GM12878 (cell line): ENCODE measurements at regions not wholly inside any gene's neighbourhood (a gene's known extent, or its start where the extent isn't known, plus 50 kb on each side); places are given as distances from the start of the nearest gene placed in this dataset.

Source experiments
- ATAC-seq: fragments of 200-7000 bp; cut with Tn5 transposase; 3 replicates; pipeline ENCODE4 v1.9.1; 2020; ENCODE audit warnings: mild to moderate bottlenecking, moderate library complexity
- BruUV-seq: library from RNA; stranded (reverse); fragments of 400-500 nt; replicated peaks from 2 replicates; lab custom pipeline; 2021; lab: Mats Ljungman, UMichigan
- CTCF ChIA-PET: fragments of 300-600 bp; sonication (Branson Sonifier 250); formaldehyde crosslinking; extraction: SDS; loops from one replicate; lab custom pipeline; 2021; ENCODE audit warnings: inconsistent platforms; lab: Yijun Ruan, JAX
- POLR2A ChIA-PET: fragments of 350-600 bp; formaldehyde crosslinking; extraction: SDS; loops from one replicate; lab custom pipeline; 2021; ENCODE audit warnings: inconsistent platforms; lab: Charles Lee
- RAD21 ChIA-PET: fragments of 300-600 bp; sonication (Branson Sonifier 250); formaldehyde crosslinking; loops from one replicate; lab custom pipeline; 2023; ENCODE audit warnings: antibody characterized with exemption; ENCODE audit not compliant: unreplicated experiment; lab: Charles Lee
- SMC1A ChIA-PET: fragments of 300-600 bp; sonication (Branson Sonifier 250); formaldehyde crosslinking; loops from one replicate; lab custom pipeline; 2023; ENCODE audit not compliant: unreplicated experiment, uncharacterized antibody; lab: Charles Lee
- DNase-seq: peaks from one replicate; pipeline ENCODE4 v3.0.0-alpha.2; 2011; ENCODE audit warnings: low read depth, low spot score
- FAIRE-seq: peaks from 3 replicates; lab custom pipeline; 2011; peaks lifted over from hg19 to GRCh38; lab: Jason Lieb, UNC
- H2AFZ ChIP-seq: 2 replicates; pipeline ENCODE4 v1.6.0; 2011; ENCODE audit warnings: low read depth, low read length, control low read depth; ENCODE audit not compliant: control insufficient read depth
- H3K27ac ChIP-seq: 2 replicates; pipeline ENCODE4 v1.5.1; 2011; ENCODE audit warnings: control low read depth; ENCODE audit not compliant: control insufficient read depth, insufficient read depth
- H3K27me3 ChIP-seq, 2 experiments: replicated peaks in 1 of 2; 2 replicates each; pipeline versions ENCODE4 v1.6.0 to v1.6.1; 2011; ENCODE audit warnings: low read length in 1 of 2; ENCODE audit not compliant: control insufficient read depth in 2 of 2, insufficient read depth in 2 of 2
- H3K36me3 ChIP-seq, 2 experiments: 2 replicates each; pipeline ENCODE4 v1.5.1; 2011; ENCODE audit warnings: low read length in 1 of 2; ENCODE audit not compliant: control insufficient read depth in 2 of 2, insufficient read depth in 2 of 2
- H3K4me1 ChIP-seq: 2 replicates; pipeline ENCODE4 v1.6.1; 2011; ENCODE audit warnings: mild to moderate bottlenecking, low read length, moderate library complexity, mixed read lengths; ENCODE audit not compliant: control insufficient read depth, insufficient read depth
- H3K4me2 ChIP-seq: 2 replicates; pipeline ENCODE4 v1.6.0; 2011; ENCODE audit warnings: control low read depth; ENCODE audit not compliant: control insufficient read depth, insufficient read depth
- H3K4me3 ChIP-seq: fragments of 200-600 bp; sonication (generic); 2 replicates; pipeline ENCODE4 v1.5.1; 2016
- H3K79me2 ChIP-seq: 2 replicates; pipeline ENCODE4 v1.6.0; 2011; ENCODE audit warnings: low read length; ENCODE audit not compliant: control insufficient read depth, insufficient read depth
- H3K9ac ChIP-seq: 2 replicates; pipeline ENCODE4 v1.8.0; 2011; ENCODE audit warnings: low read length, control low read depth, mixed read lengths; ENCODE audit not compliant: control insufficient read depth, insufficient read depth
- H3K9me3 ChIP-seq: replicated peaks from 3 replicates; pipeline ENCODE4 v1.5.1; 2011; ENCODE audit warnings: mild to moderate bottlenecking, low read length; ENCODE audit not compliant: control insufficient read depth, insufficient read depth
- H4K20me1 ChIP-seq: 2 replicates; pipeline ENCODE4 v1.6.0; 2011; ENCODE audit not compliant: control insufficient read depth, insufficient read depth
- CEBPB ChIP-seq, 2 experiments: fragments of 150-350 bp in 1 of 2; IDR thresholded peaks; 2 replicates each; pipeline ENCODE4 v1.6.1; 2012 to 2014; ENCODE audit warnings: low read depth in 2 of 2, low read length in 2 of 2, borderline replicate concordance in 1 of 2, inconsistent platforms in 1 of 2
- MAX ChIP-seq: IDR thresholded peaks from 2 replicates; pipeline ENCODE4 v1.6.1; 2012; ENCODE audit warnings: low read depth, low read length, improper control_type of control experiment
- RCOR1 ChIP-seq: conservative IDR thresholded peaks from 2 replicates; pipeline ENCODE4 v1.6.1; 2012; ENCODE audit warnings: low read depth, low read length, improper control_type of control experiment
- SMC3 ChIP-seq: IDR thresholded peaks from 2 replicates; pipeline ENCODE4 v1.6.1; 2011; ENCODE audit warnings: low read length, improper control_type of control experiment, borderline replicate concordance
- STAT1 ChIP-seq: fragments of 450-650 bp; conservative IDR thresholded peaks from 2 replicates; pipeline ENCODE4 v1.6.1; 2014; ENCODE audit warnings: antibody characterized with exemption, mild to moderate bottlenecking
- ZNF24 ChIP-seq: fragments of 450-650 bp; IDR thresholded peaks from 2 replicates; pipeline ENCODE4 v1.6.1; 2017; ENCODE audit warnings: antibody characterized with exemption, mild to moderate bottlenecking
- WGBS: methylation state at CpG from one replicate; pipeline ENCODE4 v1.1.6; 2016; ENCODE audit warnings: low lambda C conversion rate; ENCODE audit not compliant: insufficient replicate concordance, insufficient coverage; ENCODE audit errors: missing lambda C conversion rate; 5-methylcytosine and 5-hydroxymethylcytosine counted together
- in situ Hi-C: fragments of 300-500 bp; cut with MboI; formaldehyde crosslinking; loops from 9 replicates; pipeline ENCODE4 v1.14.3; 2018; ENCODE audit warnings: mixed read lengths
- intact Hi-C: fragments of 100-400 bp; cut with micrococcal nuclease; formaldehyde crosslinking; loops from one replicate; pipeline ENCODE4 v1.14.2; 2022; ENCODE audit not compliant: unreplicated experiment

GRCh38 chrX:79065696-79066095 lies 78.8 kb upstream of the GPR174 start (continued):
- TF ChIP-seq STAT1 = no peak
- no peak for TF ChIP-seq RCOR1
- TF ChIP-seq SMC3 = 0 out of 2 replicates have a peak, but pooled peaks have one; percentile 6
- no peak for TF ChIP-seq CEBPB (IDR thresholded peaks at IDR 0.05; ENCODE audit: borderline replicate concordance in 1 of 2, low read depth in 2 of 2, low read length in 2 of 2)
- no peak for TF ChIP-seq ZNF24

DNA sequence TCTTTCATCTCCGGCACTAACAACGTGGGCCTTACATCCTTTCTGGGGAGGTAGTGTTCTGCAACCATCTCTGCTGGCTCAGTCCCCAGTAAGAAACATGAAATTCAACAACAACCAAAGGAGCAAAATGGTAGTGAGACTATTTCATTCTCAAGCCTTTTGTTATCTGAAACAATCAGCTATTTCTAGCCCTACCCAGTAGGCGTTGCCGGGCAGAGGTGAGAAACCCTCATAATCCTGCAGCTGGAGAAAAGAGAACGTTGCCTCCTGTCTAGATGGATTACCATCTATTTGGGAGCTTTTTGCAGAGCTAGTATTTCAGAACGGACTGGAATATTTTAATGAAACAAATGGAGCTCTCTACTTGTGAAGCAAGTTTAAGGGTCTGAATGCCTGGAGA lies 66.4 kb upstream of the GPR174 start:
- no peaks in the 10 kb centered on the region for H3K4me1 ChIP-seq
- H3K36me3 ChIP-seq = no peaks in the 10 kb centered on the region
- no peak for ATAC-seq
- BruUV-seq = no TSS peak
- H3K79me2 ChIP-seq = no peaks in the 10 kb centered on the region
- SMC1A ChIA-PET = interaction anchor here (1.1 to 6.8 kb wide), 13 partner anchors 8 to 523 kb away, joined by 3 to 69 read pairs (median 13); partner anchors contain the start of genes P2RY10 and RTL3
- no peaks in the 10 kb centered on the region for H4K20me1 ChIP-seq
- no peak overlapping the region for H2AFZ ChIP-seq
- in situ Hi-C loops (loop anchor here (5.0 kb wide), 1 partner anchor 516 kb away; no protein-coding TSS in a partner anchor), intact Hi-C loops (no loop called here)
- no peak overlapping the region for H3K9ac ChIP-seq
- FAIRE-seq = no peak
- H3K4me3 ChIP-seq = no peak overlapping the region
- no peak for DNase-seq
- H3K9me3 ChIP-seq = no peaks in the 10 kb centered on the region; the same call in 2 of the 3 replicates
- TF ChIP-seq MAX = no peak
- CTCF ChIA-PET = interaction anchor here (1.0 to 4.7 kb wide), 8 partner anchors 9 to 523 kb away, joined by 3 to 57 read pairs (median 3); partner anchors contain the start of gene P2RY10
- 69% methylated on average over 6 of the region's 6 CpGs for WGBS
- H3K27ac ChIP-seq = no peak overlapping the region
- RAD21 ChIA-PET = interaction anchor here (0.8 to 6.0 kb wide), 5 partner anchors 43 to 522 kb away, joined by 3 to 54 read pairs (median 37); no protein-coding TSS in a partner anchor
- no peak overlapping the region for H3K4me2 ChIP-seq
- POLR2A ChIA-PET = no interaction called here
- no peaks in the 10 kb centered on the region for H3K27me3 ChIP-seq
